GM19452 (cell line): ENCODE measurements at regions not wholly inside any gene's neighbourhood (a gene's known extent, or its start where the extent isn't known, plus 50 kb on each side); places are given as distances from the start of the nearest gene placed in this dataset.
A peak's percentile ranks its signal among the peaks of the same experiment; 100 is the strongest.
"Not testable (repeated sequence)": the region's sequence is repeated elsewhere in the genome, so short reads cannot be mapped to it uniquely, and the experiment has no call there.

ENCODE experiments used
- ATAC-seq: cut with Tn5 transposase; IDR thresholded peaks from one replicate; pipeline ENCODE4 v1.9.1; 2021; ENCODE audit not compliant: unreplicated experiment

- ATAC-seq: not testable (repeated sequence)
Observed at GRCh38 chr15:31649634-31650033, 323.0 kb downstream of the KLF13 start.

- ATAC-seq: not testable (repeated sequence)
Observed at GRCh38 chr15:31650055-31650701, 323.5 kb downstream of the KLF13 start.

- not testable (repeated sequence) for ATAC-seq
Observed at GRCh38 chr15:31656915-31657314, 330.3 kb downstream of the KLF13 start.

GRCh38 chr15:31660816-31661215 lies 334.2 kb downstream of the KLF13 start:
- ATAC-seq: no peak

GRCh38 chr15:31665732-31666131 lies 339.1 kb downstream of the KLF13 start:
- ATAC-seq: not testable (repeated sequence)

- not testable (repeated sequence) for ATAC-seq
Observed at GRCh38 chr15:31669158-31669908, 342.7 kb downstream of the KLF13 start.

GRCh38 chr15:31673263-31673662 lies 346.6 kb downstream of the KLF13 start:
- ATAC-seq: not testable (repeated sequence)

GRCh38 chr15:31681529-31682259 lies 348.6 kb upstream of the CHRNA7 start:
- not testable (repeated sequence) for ATAC-seq

- ATAC-seq: not testable (repeated sequence)
Observed at GRCh38 chr15:31687088-31687487, 343.2 kb upstream of the CHRNA7 start.

GRCh38 chr15:31696509-31696908 lies 333.8 kb upstream of the CHRNA7 start:
- not testable (repeated sequence) for ATAC-seq

GRCh38 chr15:31705076-31705678 lies 325.1 kb upstream of the CHRNA7 start:
- not testable (repeated sequence) for ATAC-seq

GRCh38 chr15:31707944-31708702 lies 322.2 kb upstream of the CHRNA7 start:
- ATAC-seq: peak; percentile 58

GRCh38 chr15:31708703-31709327 lies 321.5 kb upstream of the CHRNA7 start:
- ATAC-seq: peak; percentile 83

- not testable (repeated sequence) for ATAC-seq
Observed at GRCh38 chr15:31709479-31709878, 320.8 kb upstream of the CHRNA7 start.

- ATAC-seq: not testable (repeated sequence)
Observed at GRCh38 chr15:31710806-31711205, 319.5 kb upstream of the CHRNA7 start.

GRCh38 chr15:31715208-31715607 lies 315.1 kb upstream of the CHRNA7 start:
- ATAC-seq: not testable (repeated sequence)

GRCh38 chr15:31718625-31719024 lies 311.7 kb upstream of the CHRNA7 start:
- not testable (repeated sequence) for ATAC-seq

- not testable (repeated sequence) for ATAC-seq
Observed at GRCh38 chr15:31719396-31720022, 310.8 kb upstream of the CHRNA7 start.

GRCh38 chr15:31723019-31723418 lies 307.3 kb upstream of the CHRNA7 start:
- not testable (repeated sequence) for ATAC-seq
